ENCODE measurements at regions not wholly inside any gene's neighbourhood (a gene's known extent, or its start where the extent isn't known, plus 50 kb on each side); places are given as distances from the start of the nearest gene placed in this dataset.

- no peak for TF ChIP-seq POLR2A (IDR thresholded peaks at IDR 0.05; ENCODE audit: extremely low read depth, insufficient read length)
- TF ChIP-seq, protein P1, sequence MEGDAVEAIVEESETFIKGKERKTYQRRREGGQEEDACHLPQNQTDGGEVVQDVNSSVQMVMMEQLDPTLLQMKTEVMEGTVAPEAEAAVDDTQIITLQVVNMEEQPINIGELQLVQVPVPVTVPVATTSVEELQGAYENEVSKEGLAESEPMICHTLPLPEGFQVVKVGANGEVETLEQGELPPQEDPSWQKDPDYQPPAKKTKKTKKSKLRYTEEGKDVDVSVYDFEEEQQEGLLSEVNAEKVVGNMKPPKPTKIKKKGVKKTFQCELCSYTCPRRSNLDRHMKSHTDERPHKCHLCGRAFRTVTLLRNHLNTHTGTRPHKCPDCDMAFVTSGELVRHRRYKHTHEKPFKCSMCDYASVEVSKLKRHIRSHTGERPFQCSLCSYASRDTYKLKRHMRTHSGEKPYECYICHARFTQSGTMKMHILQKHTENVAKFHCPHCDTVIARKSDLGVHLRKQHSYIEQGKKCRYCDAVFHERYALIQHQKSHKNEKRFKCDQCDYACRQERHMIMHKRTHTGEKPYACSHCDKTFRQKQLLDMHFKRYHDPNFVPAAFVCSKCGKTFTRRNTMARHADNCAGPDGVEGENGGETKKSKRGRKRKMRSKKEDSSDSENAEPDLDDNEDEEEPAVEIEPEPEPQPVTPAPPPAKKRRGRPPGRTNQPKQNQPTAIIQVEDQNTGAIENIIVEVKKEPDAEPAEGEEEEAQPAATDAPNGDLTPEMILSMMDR (IDR thresholded peaks at IDR 0.05; ENCODE audit: low read depth, low read length) = no peak
- TF ChIP-seq, protein P2, sequence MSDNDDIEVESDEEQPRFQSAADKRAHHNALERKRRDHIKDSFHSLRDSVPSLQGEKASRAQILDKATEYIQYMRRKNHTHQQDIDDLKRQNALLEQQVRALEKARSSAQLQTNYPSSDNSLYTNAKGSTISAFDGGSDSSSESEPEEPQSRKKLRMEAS (IDR thresholded peaks at IDR 0.05; ENCODE audit: low read depth, low read length) = no peak
These were observed 658.3 kb downstream of the TUSC7 start for GRCh38 chr3:117367861-117368260.
